ENCODE measurements at regions not wholly inside any gene's neighbourhood (a gene's known extent, or its start where the extent isn't known, plus 50 kb on each side); places are given as distances from the start of the nearest gene placed in this dataset.

GRCh38 chr2:198343471-198343870, 539.1 kb downstream of the PLCL1 start (continued):
- TF ChIP-seq, protein P1, sequence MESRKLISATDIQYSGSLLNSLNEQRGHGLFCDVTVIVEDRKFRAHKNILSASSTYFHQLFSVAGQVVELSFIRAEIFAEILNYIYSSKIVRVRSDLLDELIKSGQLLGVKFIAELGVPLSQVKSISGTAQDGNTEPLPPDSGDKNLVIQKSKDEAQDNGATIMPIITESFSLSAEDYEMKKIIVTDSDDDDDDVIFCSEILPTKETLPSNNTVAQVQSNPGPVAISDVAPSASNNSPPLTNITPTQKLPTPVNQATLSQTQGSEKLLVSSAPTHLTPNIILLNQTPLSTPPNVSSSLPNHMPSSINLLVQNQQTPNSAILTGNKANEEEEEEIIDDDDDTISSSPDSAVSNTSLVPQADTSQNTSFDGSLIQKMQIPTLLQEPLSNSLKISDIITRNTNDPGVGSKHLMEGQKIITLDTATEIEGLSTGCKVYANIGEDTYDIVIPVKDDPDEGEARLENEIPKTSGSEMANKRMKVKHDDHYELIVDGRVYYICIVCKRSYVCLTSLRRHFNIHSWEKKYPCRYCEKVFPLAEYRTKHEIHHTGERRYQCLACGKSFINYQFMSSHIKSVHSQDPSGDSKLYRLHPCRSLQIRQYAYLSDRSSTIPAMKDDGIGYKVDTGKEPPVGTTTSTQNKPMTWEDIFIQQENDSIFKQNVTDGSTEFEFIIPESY (IDR thresholded peaks at IDR 0.05) = no peak
- TF ChIP-seq GABPA (IDR thresholded peaks at IDR 0.05 in 1 of 2, conservative IDR thresholded peaks at IDR 0.05 in 1 of 2) = no peak

DNA sequence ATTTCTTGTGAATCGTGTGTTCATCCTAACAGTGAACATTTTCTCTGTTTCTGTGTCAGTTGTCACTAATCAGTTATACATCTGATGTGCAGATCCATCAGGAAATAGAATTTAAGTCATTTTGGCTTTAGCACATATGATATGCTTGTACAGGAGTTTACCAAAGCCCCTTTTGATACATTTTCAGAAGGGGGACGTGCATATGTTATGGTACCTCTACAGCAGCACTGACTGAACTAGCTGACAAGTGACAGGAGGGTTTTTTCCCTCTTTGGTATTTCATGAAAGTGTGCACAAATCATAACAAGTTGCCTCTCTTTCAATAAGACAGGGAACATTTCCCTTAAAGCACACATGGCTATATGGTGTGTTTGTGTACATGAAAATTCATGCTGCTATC, 536.5 kb downstream of the PLCL1 start:
- no peak overlapping the region for H3K4me3 ChIP-seq (ENCODE audit: low read depth in 1 of 3, low read length in 3 of 3)
- no peaks in the 10 kb centered on the region for H3K9me3 ChIP-seq (ENCODE audit: control insufficient read depth in 4 of 4, low read length in 3 of 4)
- TF ChIP-seq JUND (IDR thresholded peaks at IDR 0.05) (no peak), RAD21 (IDR thresholded peaks at IDR 0.05) (no peak), TAF1 (conservative IDR thresholded peaks at IDR 0.05) (no peak), FOXA1 (IDR thresholded peaks at IDR 0.05) (no peak), FOXA2 (IDR thresholded peaks at IDR 0.05) (no peak)
- TF ChIP-seq, protein P2, sequence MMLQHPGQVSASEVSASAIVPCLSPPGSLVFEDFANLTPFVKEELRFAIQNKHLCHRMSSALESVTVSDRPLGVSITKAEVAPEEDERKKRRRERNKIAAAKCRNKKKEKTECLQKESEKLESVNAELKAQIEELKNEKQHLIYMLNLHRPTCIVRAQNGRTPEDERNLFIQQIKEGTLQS (IDR thresholded peaks at IDR 0.05) = no peak
- no peaks in the 10 kb centered on the region for H3K4me1 ChIP-seq (ENCODE audit: control insufficient read depth in 4 of 4, insufficient read depth in 4 of 4, low read length in 3 of 4)
- H3K27me3 ChIP-seq (ENCODE audit: control insufficient read depth in 4 of 4, insufficient read depth in 4 of 4, low read length in 3 of 4) = no peaks in the 10 kb centered on the region
- 68% methylated on average over 2 of the region's 2 CpGs for WGBS
- H3K9ac ChIP-seq (ENCODE audit: low read depth in 1 of 2, low read length in 2 of 2) = no peak overlapping the region
- DNase-seq (ENCODE audit: low spot score) = no peak
- H3K36me3 ChIP-seq (ENCODE audit: control insufficient read depth in 4 of 4, insufficient read depth in 3 of 4, low read depth in 1 of 4, low read length in 3 of 4) = no peaks in the 10 kb centered on the region
- H3K27ac ChIP-seq (ENCODE audit: low read depth in 1 of 2, low read length in 2 of 2) = no peak overlapping the region

- Histone ChIP-seq H3K36me3 (ENCODE audit: control insufficient read depth in 4 of 4, insufficient read depth in 3 of 4, low read depth in 1 of 4, low read length in 3 of 4) (no peaks in the 10 kb centered on the region), H3K27me3 (ENCODE audit: control insufficient read depth in 4 of 4, insufficient read depth in 4 of 4, low read length in 3 of 4) (no peaks in the 10 kb centered on the region), H3K9ac (ENCODE audit: low read depth in 1 of 2, low read length in 2 of 2) (no peak overlapping the region), H3K4me1 (ENCODE audit: control insufficient read depth in 4 of 4, insufficient read depth in 4 of 4, low read length in 3 of 4) (no peaks in the 10 kb centered on the region), H3K9me3 (ENCODE audit: control insufficient read depth in 4 of 4, low read length in 3 of 4) (no peaks in the 10 kb centered on the region), H3K27ac (ENCODE audit: low read depth in 1 of 2, low read length in 2 of 2) (no peak overlapping the region), H3K4me3 (ENCODE audit: low read depth in 1 of 3, low read length in 3 of 3) (no peak overlapping the region)
- TF ChIP-seq FOXA1 (IDR thresholded peaks at IDR 0.05) (no peak), JUND (IDR thresholded peaks at IDR 0.05) (no peak), FOXA2 (IDR thresholded peaks at IDR 0.05) (no peak), MAX (IDR thresholded peaks at IDR 0.05) (no peak), YY1 (IDR thresholded peaks at IDR 0.05) (no peak)
- TF ChIP-seq, protein P3, sequence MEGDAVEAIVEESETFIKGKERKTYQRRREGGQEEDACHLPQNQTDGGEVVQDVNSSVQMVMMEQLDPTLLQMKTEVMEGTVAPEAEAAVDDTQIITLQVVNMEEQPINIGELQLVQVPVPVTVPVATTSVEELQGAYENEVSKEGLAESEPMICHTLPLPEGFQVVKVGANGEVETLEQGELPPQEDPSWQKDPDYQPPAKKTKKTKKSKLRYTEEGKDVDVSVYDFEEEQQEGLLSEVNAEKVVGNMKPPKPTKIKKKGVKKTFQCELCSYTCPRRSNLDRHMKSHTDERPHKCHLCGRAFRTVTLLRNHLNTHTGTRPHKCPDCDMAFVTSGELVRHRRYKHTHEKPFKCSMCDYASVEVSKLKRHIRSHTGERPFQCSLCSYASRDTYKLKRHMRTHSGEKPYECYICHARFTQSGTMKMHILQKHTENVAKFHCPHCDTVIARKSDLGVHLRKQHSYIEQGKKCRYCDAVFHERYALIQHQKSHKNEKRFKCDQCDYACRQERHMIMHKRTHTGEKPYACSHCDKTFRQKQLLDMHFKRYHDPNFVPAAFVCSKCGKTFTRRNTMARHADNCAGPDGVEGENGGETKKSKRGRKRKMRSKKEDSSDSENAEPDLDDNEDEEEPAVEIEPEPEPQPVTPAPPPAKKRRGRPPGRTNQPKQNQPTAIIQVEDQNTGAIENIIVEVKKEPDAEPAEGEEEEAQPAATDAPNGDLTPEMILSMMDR (IDR thresholded peaks at IDR 0.05; ENCODE audit: low read depth, low read length, missing input control) = no peak
- TF ChIP-seq, protein P4, sequence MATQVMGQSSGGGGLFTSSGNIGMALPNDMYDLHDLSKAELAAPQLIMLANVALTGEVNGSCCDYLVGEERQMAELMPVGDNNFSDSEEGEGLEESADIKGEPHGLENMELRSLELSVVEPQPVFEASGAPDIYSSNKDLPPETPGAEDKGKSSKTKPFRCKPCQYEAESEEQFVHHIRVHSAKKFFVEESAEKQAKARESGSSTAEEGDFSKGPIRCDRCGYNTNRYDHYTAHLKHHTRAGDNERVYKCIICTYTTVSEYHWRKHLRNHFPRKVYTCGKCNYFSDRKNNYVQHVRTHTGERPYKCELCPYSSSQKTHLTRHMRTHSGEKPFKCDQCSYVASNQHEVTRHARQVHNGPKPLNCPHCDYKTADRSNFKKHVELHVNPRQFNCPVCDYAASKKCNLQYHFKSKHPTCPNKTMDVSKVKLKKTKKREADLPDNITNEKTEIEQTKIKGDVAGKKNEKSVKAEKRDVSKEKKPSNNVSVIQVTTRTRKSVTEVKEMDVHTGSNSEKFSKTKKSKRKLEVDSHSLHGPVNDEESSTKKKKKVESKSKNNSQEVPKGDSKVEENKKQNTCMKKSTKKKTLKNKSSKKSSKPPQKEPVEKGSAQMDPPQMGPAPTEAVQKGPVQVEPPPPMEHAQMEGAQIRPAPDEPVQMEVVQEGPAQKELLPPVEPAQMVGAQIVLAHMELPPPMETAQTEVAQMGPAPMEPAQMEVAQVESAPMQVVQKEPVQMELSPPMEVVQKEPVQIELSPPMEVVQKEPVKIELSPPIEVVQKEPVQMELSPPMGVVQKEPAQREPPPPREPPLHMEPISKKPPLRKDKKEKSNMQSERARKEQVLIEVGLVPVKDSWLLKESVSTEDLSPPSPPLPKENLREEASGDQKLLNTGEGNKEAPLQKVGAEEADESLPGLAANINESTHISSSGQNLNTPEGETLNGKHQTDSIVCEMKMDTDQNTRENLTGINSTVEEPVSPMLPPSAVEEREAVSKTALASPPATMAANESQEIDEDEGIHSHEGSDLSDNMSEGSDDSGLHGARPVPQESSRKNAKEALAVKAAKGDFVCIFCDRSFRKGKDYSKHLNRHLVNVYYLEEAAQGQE (IDR thresholded peaks at IDR 0.05) = no peak
- WGBS = 84% methylated on average over 5 of the region's 5 CpGs
- no peak for DNase-seq (ENCODE audit: low spot score)
Observed at GRCh38 chr2:198339116-198339515, 534.7 kb downstream of the PLCL1 start.

Measured in liver (tissue), 8 donors.